Activated CD4-positive, alpha-beta T cell treated with anti-CD3 and anti-CD28 coated beads for 36 hours (primary cell): ENCODE measurements at regions not wholly inside any gene's neighbourhood (a gene's known extent, or its start where the extent isn't known, plus 50 kb on each side); places are given as distances from the start of the nearest gene placed in this dataset.

Source experiments
- ATAC-seq: fragments of 200-7000 bp; cut with Tn5 transposase; one replicate; pipeline ENCODE4 v1.10.0; 2021; ENCODE audit warnings: mild to moderate bottlenecking, moderate library complexity
- CTCF ChIA-PET: fragments of 350-600 bp; sonication (Branson Sonifier 250); formaldehyde crosslinking; loops from one replicate; lab custom pipeline; 2021; ENCODE audit warnings: antibody characterized with exemption; lab: Charles Lee
- POLR2A ChIA-PET: fragments of 350-600 bp; sonication (Branson Sonifier 250); formaldehyde crosslinking; loops from one replicate; lab custom pipeline; 2021; ENCODE audit warnings: antibody characterized with exemption, inconsistent platforms; lab: Charles Lee
- DNase-seq: peaks from one replicate; pipeline ENCODE4 v3.0.0-alpha.2; 2020
- H3K27ac Mint-ChIP-seq: one replicate; pipeline ENCODE4 v1.8.0; 2021; ENCODE audit warnings: mixed read lengths
- H3K27me3 Mint-ChIP-seq: one replicate; pipeline ENCODE4 v1.8.0; 2021; ENCODE audit warnings: mixed read lengths
- H3K36me3 Mint-ChIP-seq: one replicate; pipeline ENCODE4 v1.8.0; 2021; ENCODE audit warnings: low read depth, mixed read lengths
- H3K4me1 Mint-ChIP-seq: one replicate; pipeline ENCODE4 v1.8.0; 2021; ENCODE audit warnings: mixed read lengths
- H3K4me3 Mint-ChIP-seq: one replicate; pipeline ENCODE4 v1.8.0; 2021; ENCODE audit warnings: mild to moderate bottlenecking, moderate library complexity, mixed read lengths
- H3K9me3 Mint-ChIP-seq: one replicate; pipeline ENCODE4 v1.8.0; 2021; ENCODE audit warnings: low read depth, mixed read lengths
- intact Hi-C, 2 experiments: fragments of 100-400 bp; cut with DNase I in 1 of 2; cut with micrococcal nuclease in 1 of 2; formaldehyde crosslinking; loops; one replicate each; pipeline versions ENCODE4 v1.14.2 to v1.15.1; 2022 to 2024; cut with DNase I, micrococcal nuclease

DNA sequence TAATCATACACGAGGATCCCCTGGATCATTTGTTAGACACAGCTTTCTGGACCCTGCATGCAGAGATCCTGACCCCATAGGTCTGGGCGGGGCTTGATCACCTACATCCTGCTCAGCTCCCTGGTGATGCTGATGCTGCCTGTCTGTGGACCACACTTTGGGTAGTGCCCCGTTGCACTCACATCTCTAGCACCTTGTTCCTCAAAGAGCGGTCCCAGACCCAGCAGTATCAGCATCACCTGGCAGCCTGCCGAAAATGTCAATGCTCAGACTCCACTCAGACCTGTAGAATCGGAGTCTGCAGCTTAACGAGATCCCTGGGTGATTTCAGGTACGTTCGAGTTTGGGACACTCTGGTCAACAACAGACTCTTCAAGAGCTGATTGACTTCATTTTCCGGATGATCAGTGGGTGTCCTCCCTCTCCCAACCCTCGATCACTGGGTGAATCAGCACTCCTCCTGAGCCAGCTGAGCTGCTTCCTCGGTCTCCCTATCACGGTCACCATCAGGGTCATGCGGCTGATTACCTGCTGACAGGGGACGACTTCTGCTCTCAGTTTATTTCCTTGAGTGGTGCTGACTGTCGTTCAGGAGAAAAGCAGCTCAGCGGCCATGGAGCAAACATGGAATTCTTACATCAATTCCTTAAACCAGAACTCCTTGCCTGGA is 150.6 kb upstream of the RAB12 start:
- Mint-ChIP-seq H3K36me3 (no peaks in the 10 kb centered on the region), H3K9me3 (no peaks in the 10 kb centered on the region), H3K27me3 (no peaks in the 10 kb centered on the region), H3K27ac (no peak overlapping the region), H3K4me1 (no peaks in the 10 kb centered on the region), H3K4me3 (no peak overlapping the region)
- ChIA-PET POLR2A (no interaction called here), CTCF (interaction anchor here (1.2 kb wide), 1 partner anchor 11 kb away, joined by 4 read pairs; no protein-coding TSS in a partner anchor)
- DNase-seq (no peak), ATAC-seq (no peak)
- intact Hi-C loops, result no loop called here

DNA sequence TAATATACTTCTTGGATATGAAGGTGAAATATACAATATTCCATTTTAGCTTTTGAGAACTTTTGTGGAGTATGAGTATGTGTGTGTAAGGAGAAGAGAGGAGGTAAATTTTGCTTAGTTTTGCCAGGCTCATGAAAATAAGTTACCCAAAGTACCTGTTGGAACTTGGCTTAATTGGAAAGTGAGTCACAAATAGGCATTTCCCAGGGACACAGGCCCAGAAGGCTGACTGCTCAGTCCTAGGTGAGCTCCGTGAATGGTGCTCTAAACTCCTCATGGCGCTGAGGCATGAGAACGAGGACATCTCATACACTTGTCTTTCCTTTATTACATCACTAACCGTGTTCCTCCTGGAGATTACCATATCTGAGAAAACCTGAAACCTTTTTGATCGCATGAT is 148.5 kb upstream of the RAB12 start:
- no peaks in the 10 kb centered on the region for H3K9me3 Mint-ChIP-seq
- H3K36me3 Mint-ChIP-seq, result no peaks in the 10 kb centered on the region
- CTCF ChIA-PET, result no interaction called here
- intact Hi-C loops, result no loop called here
- H3K27me3 Mint-ChIP-seq, result no peaks in the 10 kb centered on the region
- no peak overlapping the region for H3K27ac Mint-ChIP-seq
- no peak overlapping the region for H3K4me3 Mint-ChIP-seq
- ATAC-seq, result no peak
- POLR2A ChIA-PET, result no interaction called here
- H3K4me1 Mint-ChIP-seq, result no peaks in the 10 kb centered on the region
- no peak for DNase-seq

DNA sequence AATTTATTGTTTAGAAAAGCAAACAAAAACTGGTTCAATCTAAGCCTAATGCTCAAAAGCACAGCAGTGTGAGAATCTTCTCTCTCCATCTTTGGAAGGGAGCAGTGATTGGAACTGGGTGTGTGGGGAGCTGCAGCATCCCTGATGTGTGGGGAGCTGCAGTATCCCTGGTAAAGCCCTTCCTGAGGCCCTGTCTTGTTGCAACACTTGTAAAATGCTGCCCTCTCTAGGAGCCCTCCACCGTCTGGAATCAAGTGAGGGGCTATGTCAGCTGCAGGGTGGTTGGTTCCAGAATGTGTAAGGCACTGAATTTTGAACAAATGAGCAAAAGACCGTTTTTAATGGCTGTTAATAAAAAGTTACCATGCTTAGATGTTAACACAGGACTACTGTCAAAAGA is 147.7 kb upstream of the RAB12 start:
- ATAC-seq (no peak), DNase-seq (no peak)
- H3K9me3 Mint-ChIP-seq, result no peaks in the 10 kb centered on the region
- no peak overlapping the region for H3K4me3 Mint-ChIP-seq
- H3K27me3 Mint-ChIP-seq, result no peaks in the 10 kb centered on the region
- no peak overlapping the region for H3K27ac Mint-ChIP-seq
- no peaks in the 10 kb centered on the region for H3K36me3 Mint-ChIP-seq
- intact Hi-C loops, result no loop called here
- ChIA-PET POLR2A (no interaction called here), CTCF (no interaction called here)
- H3K4me1 Mint-ChIP-seq, result no peaks in the 10 kb centered on the region

DNA sequence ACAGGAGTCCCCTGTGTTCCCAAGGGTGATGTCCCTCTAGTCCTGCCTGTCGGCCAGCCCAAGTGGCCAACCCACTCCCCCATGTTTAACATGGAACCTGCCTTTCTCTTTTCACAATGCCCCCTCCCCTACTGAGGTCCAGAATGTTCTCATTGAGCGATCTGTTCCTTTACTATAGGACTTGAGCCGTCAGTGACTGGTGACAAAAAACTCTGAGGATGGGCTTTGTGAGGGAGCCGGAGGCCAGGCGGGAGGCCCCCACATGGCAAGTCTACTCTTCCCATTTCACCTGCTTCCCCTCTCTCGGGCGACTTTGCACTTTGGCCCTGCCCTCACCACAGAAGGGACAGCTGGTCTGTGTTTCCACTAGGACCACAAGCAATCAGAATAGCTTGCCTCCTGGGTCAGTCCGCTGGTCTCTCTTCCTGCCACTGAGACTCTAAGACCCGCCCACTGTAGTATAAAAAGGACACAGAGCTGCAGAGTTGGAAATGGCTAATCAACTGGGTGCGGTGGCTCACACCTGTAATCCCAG is 146.5 kb upstream of the RAB12 start:
- no peak for ATAC-seq
- no peak overlapping the region for H3K4me3 Mint-ChIP-seq
- ChIA-PET POLR2A (no interaction called here), CTCF (no interaction called here)
- no peaks in the 10 kb centered on the region for H3K9me3 Mint-ChIP-seq
- H3K27ac Mint-ChIP-seq, result no peak overlapping the region
- no peaks in the 10 kb centered on the region for H3K27me3 Mint-ChIP-seq
- no peaks in the 10 kb centered on the region for H3K4me1 Mint-ChIP-seq
- no peak for DNase-seq
- intact Hi-C loops, result no loop called here
- no peaks in the 10 kb centered on the region for H3K36me3 Mint-ChIP-seq

DNA sequence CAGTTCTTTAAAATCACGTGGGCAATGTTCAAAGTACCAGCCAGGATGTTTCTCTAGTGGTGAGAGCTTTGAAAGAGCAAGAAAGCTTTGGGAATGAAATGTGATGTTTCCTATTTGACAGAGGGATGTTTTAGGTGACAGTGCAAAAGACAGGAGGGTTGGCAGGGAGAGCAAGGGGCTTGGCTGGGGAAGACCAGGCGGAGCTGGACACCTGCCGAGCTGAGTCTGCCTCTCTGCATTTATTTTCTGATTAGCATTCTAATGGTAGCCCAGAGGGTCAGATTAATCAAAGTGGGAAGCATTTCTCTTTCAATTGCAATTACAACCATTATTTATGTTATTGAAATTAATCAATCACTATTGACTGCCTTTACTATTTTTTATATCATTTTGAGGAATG is 145.4 kb upstream of the RAB12 start:
- H3K27ac Mint-ChIP-seq, result no peak overlapping the region
- intact Hi-C loops, result no loop called here
- ATAC-seq (no peak), DNase-seq (no peak)
- CTCF ChIA-PET, result no interaction called here
- H3K27me3 Mint-ChIP-seq, result no peaks in the 10 kb centered on the region
- POLR2A ChIA-PET, result no interaction called here
- H3K4me3 Mint-ChIP-seq, result no peak overlapping the region
- H3K36me3 Mint-ChIP-seq, result no peaks in the 10 kb centered on the region
- no peaks in the 10 kb centered on the region for H3K9me3 Mint-ChIP-seq
- H3K4me1 Mint-ChIP-seq, result no peaks in the 10 kb centered on the region

DNA sequence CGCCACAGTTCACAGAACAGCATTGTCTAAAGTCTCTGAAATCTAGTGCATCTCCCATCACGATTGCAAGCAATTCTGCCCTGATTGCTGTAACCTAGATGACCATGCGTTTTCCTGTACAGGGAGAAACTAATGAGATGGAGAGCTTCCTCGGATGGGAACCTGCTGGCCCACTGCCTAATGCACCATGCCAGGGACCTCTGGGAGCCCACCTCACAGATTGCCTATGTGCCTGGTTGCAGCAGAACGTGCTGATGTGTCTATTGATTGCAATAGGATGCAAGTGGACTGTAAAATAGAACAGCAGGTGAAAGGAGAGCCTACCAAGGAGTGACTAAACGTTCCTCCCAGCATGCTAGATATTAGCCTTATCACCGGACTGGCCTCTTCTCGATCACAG is 141.0 kb upstream of the RAB12 start:
- ChIA-PET CTCF (interaction anchor here (2.2 kb wide), 1 partner anchor 10 kb away, joined by 8 read pairs; no protein-coding TSS in a partner anchor), POLR2A (no interaction called here)
- Mint-ChIP-seq H3K36me3 (no peaks in the 10 kb centered on the region), H3K27ac (no peak overlapping the region), H3K4me3 (no peak overlapping the region), H3K27me3 (no peaks in the 10 kb centered on the region), H3K9me3 (no peaks in the 10 kb centered on the region), H3K4me1 (no peaks in the 10 kb centered on the region)
- DNase-seq (no peak), ATAC-seq (no peak)
- intact Hi-C loops, result no loop called here

DNA sequence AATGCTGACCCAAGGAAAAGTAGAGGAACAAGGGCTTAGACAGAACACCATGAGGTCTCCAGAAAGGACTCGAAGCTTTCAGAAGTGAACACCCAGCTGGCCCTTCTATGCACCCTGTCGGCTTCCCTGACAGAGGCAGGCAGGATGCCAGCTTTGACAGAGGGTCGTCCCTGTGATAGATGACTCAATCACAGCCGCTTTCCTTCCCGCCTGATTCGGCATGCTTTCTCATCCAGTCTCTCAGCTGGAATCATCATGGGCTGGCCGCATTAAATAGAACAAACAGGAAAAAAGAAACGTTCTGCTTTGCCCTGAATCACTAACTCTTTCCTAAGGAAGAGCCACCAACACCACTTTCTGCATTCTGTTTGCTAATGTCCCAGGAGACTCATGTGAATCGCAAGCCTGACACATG is 140.3 kb upstream of the RAB12 start:
- Mint-ChIP-seq H3K27me3 (no peaks in the 10 kb centered on the region), H3K4me3 (no peak overlapping the region), H3K36me3 (no peaks in the 10 kb centered on the region), H3K4me1 (no peaks in the 10 kb centered on the region), H3K27ac (no peak overlapping the region), H3K9me3 (no peaks in the 10 kb centered on the region)
- DNase-seq (no peak), ATAC-seq (no peak)
- ChIA-PET POLR2A (no interaction called here), CTCF (interaction anchor here (1.2 to 2.2 kb wide), 2 partner anchors 10 to 17 kb away, joined by 3 to 8 read pairs; no protein-coding TSS in a partner anchor)
- intact Hi-C loops, result no loop called here

DNA sequence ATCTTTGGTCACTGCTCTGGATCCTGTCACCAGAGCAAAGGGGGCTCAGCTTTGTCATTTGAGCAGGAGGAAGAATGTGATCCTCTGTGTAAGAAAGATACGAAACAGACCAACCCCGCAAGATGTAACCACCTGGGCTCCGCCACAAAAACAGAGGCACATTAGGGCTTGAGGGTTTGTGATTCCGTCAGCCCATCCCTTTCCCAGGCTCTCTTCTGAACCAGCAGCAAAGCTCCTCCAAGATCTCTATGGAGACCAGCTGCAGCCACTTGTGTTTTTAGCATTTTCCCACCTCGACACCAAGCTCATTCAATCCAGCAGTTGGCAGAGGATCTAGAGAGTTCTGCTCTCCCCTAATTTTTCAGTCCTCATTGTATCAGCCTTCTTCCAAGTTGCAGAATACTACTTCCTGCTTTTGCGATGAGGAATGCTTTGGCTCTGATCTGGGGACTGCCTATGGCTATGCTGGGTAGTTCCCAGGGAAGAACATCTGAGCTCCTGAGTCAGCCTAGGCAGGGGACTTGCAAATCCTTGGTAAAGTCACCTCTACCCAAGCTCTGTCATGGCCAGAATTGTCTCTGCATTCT is 139.6 kb upstream of the RAB12 start:
- DNase-seq, result no peak
- H3K36me3 Mint-ChIP-seq, result no peaks in the 10 kb centered on the region
- ChIA-PET CTCF (interaction anchor here (1.0 to 2.2 kb wide), 3 partner anchors 9 to 17 kb away, joined by 3 to 8 read pairs (median 3); no protein-coding TSS in a partner anchor), POLR2A (no interaction called here)
- no peak overlapping the region for H3K4me3 Mint-ChIP-seq
- peaks cover 2% of the 10 kb centered on the region for H3K27me3 Mint-ChIP-seq
- H3K9me3 Mint-ChIP-seq, result no peaks in the 10 kb centered on the region
- no peak for ATAC-seq
- H3K27ac Mint-ChIP-seq, result no peak overlapping the region
- no peaks in the 10 kb centered on the region for H3K4me1 Mint-ChIP-seq
- intact Hi-C loops, result no loop called here

DNA sequence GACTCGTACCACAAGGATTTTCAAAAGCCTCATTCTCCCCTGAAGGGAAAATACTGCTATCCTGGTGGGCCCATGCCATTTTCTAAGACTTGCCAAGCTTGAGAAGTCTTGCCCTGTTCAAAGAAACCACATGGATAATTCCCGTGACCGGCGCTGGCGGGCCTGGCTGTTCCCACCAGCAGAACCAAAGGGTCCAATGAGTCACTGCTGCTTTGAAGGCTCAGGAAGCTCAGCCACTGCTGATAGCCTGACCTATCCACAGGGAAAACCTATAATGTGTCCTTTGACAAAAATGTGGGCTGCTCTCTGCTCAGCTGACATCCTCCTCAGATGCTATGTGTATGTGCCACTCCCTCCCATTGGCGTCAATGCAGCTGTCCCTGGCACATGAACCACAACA is 137.9 kb upstream of the RAB12 start:
- Mint-ChIP-seq H3K36me3 (no peaks in the 10 kb centered on the region), H3K9me3 (no peaks in the 10 kb centered on the region), H3K4me3 (no peak overlapping the region), H3K4me1 (no peaks in the 10 kb centered on the region), H3K27ac (no peak overlapping the region), H3K27me3 (peaks cover 2% of the 10 kb centered on the region)
- intact Hi-C loops, result no loop called here
- ATAC-seq (no peak), DNase-seq (no peak)
- ChIA-PET POLR2A (no interaction called here), CTCF (no interaction called here)

DNA sequence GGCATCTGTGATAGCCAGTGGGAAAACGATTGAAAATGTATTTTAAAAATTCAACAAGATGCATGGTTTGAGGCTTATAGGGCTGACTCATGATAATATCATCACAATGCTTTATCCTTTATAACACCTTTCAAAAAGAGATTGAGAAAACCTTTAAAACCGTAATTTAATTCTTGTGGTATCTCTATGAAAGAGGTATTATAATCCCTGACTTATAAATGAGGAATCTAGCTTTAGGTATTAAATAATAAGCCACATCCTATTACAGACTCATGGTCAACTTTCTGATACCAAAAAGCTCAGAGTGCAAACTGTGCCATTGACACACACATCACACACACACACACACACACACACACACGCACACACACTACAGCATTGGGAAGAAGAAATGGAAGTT is 134.6 kb upstream of the RAB12 start:
- POLR2A ChIA-PET, result no interaction called here

DNA sequence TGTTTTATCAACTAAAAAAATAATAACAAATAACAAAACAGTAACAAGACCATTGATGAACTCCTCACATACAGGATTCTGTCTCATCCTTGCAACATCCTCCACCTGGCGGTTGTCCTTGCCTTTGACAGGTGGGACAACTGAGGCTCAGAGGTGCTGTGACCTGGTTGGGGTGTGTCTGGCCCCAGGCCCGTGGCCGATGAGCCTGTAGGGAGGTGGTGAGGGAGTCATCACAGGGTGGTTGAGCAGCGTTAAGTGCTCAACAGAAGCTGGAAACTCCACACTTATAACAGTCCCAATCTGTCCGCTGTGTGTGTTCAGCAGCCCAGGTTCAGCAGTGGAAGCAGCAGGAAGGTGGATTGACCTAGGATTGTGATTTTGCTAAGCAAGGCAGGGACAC is 131.6 kb upstream of the RAB12 start:
- H3K9me3 Mint-ChIP-seq, result no peaks in the 10 kb centered on the region
- H3K27me3 Mint-ChIP-seq, result peaks cover 9% of the 10 kb centered on the region
- no peaks in the 10 kb centered on the region for H3K36me3 Mint-ChIP-seq
- H3K4me3 Mint-ChIP-seq, result no peak overlapping the region
- no peak for ATAC-seq
- no peaks in the 10 kb centered on the region for H3K4me1 Mint-ChIP-seq
- CTCF ChIA-PET, result interaction anchor here (1.3 kb wide), 1 partner anchor 39 kb away, joined by 4 read pairs; no protein-coding TSS in a partner anchor
- H3K27ac Mint-ChIP-seq, result no peak overlapping the region
- POLR2A ChIA-PET, result no interaction called here
- no peak for DNase-seq
- intact Hi-C loops, result no loop called here

More for the DNA sequence above, 134.6 kb upstream of the RAB12 start:
- ATAC-seq (no peak), DNase-seq (no peak)
- Mint-ChIP-seq H3K9me3 (no peaks in the 10 kb centered on the region), H3K27ac (no peak overlapping the region), H3K27me3 (peaks cover 9% of the 10 kb centered on the region), H3K4me1 (no peaks in the 10 kb centered on the region), H3K36me3 (no peaks in the 10 kb centered on the region), H3K4me3 (no peak overlapping the region)
- intact Hi-C loops, result no loop called here
- CTCF ChIA-PET, result interaction anchor here (1.3 kb wide), 1 partner anchor 13 kb away, joined by 3 read pairs; no protein-coding TSS in a partner anchor
